Gastrocnemius medialis (tissue), 4 donors: ENCODE measurements at regions not wholly inside any gene's neighbourhood (a gene's known extent, or its start where the extent isn't known, plus 50 kb on each side); places are given as distances from the start of the nearest gene placed in this dataset.

Experiments
- ATAC-seq, 2 donors: fragments of 150-250 bp; one replicate each; pipeline ENCODE4 v1.9.1; 2016
- DNase-seq, 2 donors: peaks; one replicate each; pipeline ENCODE4 v3.0.0-alpha.2; 2019
- H3K27ac ChIP-seq, 4 donors: fragments of 200-600 bp; sonication (generic); 1 replicate in 1 of 4; 2 replicates in 3 of 4; pipeline ENCODE4 v1.5.1; 2016 to 2018; ENCODE audit warnings: mild to moderate bottlenecking in 2 of 4, moderate library complexity in 1 of 4
- H3K27me3 ChIP-seq, 3 donors: fragments of 200-600 bp; sonication (generic) in 2 of 3; 1 replicate in 1 of 3; 2 replicates in 2 of 3; pipeline versions ENCODE4 v1.5.1 to v1.6.0; 2016 to 2019; ENCODE audit warnings: mild to moderate bottlenecking in 1 of 3, moderate library complexity in 1 of 3
- H3K36me3 ChIP-seq, 2 donors: fragments of 200-600 bp; sonication (generic) in 1 of 2; one replicate each; pipeline ENCODE4 v1.5.1; 2017 to 2018
- H3K4me1 ChIP-seq, 2 donors: fragments of 200-600 bp; sonication (generic) in 1 of 2; one replicate each; pipeline ENCODE4 v1.5.1; 2016 to 2017; ENCODE audit warnings: mild to moderate bottlenecking in 2 of 2
- H3K4me3 ChIP-seq, 4 donors: fragments of 200-600 bp; sonication (generic) in 3 of 4; 1 replicate in 1 of 4; 2 replicates in 3 of 4; pipeline ENCODE4 v1.5.1; 2016 to 2019; ENCODE audit warnings: mild to moderate bottlenecking in 2 of 4
- H3K9me3 ChIP-seq, 3 donors: fragments of 200-600 bp; sonication (generic) in 2 of 3; 1 replicate in 1 of 3; 2 replicates in 2 of 3; pipeline ENCODE4 v1.5.1; 2016 to 2019
- POLR2A ChIP-seq, 2 donors: fragments of 450-650 bp; IDR thresholded peaks; one replicate each; pipeline ENCODE4 v1.6.1; 2017; ENCODE audit warnings: antibody characterized with exemption in 2 of 2, mild to moderate bottlenecking in 2 of 2, moderate library complexity in 2 of 2
- in situ Hi-C, 4 donors: fragments of 200-750 bp; cut with MboI; loops; one replicate each; pipeline versions ENCODE4 v1.15.0 to v1.8.0; 2017; ENCODE audit warnings: low sequenced_read_pairs in 4 of 4
- intact Hi-C: fragments of 100-400 bp; cut with DNase I; formaldehyde crosslinking; loops from one replicate; pipeline ENCODE4 v1.15.1; 2023; ENCODE audit warnings: low total_unique reads
- TF ChIP-seq, protein P1 (sequence below), 5 experiments: fragments of 450-650 bp in 3 of 5; fragments of 200-600 bp in 2 of 5; sonication (generic) in 2 of 5; IDR thresholded peaks in 4 of 5; conservative IDR thresholded peaks in 1 of 5; 1 replicate in 4 of 5; 2 replicates in 1 of 5; pipeline ENCODE4 v1.5.1; 2016 to 2019; ENCODE audit warnings: antibody characterized with exemption in 5 of 5, mild to moderate bottlenecking in 3 of 5, moderate library complexity in 3 of 5

DNA sequence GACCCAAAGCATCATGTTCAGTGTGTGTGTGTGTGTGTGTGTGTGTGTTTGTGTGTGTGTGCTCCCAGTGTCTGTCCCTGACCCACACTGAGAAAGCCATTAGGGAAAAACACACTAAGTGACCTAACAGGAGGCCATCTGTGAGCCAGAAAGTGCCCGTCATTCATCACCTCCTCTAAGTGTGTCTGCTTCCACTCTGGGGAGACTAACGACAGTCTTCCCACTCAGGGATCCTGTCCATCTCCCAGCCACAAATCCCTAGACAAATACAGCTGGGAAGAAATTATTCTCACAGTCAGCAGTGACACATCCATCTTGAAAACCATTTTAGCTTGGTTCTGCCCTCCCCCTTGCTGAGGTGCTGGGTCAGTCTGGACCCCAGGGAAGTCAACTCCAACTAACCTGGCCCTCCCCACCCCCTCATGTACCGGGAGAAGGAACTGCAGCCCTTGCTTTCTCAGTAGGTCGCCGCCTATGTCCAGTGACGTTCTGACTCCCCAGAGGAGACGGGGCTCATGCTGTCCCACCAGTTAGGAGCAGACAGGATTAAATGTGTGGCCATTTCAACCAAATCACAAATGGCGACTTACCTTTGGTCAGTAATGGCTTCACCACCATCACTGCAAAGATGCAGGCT is 296.5 kb upstream of the ZNF32 start:
- no peaks in the 10 kb centered on the region for H3K9me3 ChIP-seq
- intact Hi-C loops (no loop called here), in situ Hi-C loops (no loop called here)
- no peaks in the 10 kb centered on the region for H3K27me3 ChIP-seq
- no peak overlapping the region for H3K27ac ChIP-seq
- TF ChIP-seq, protein P1, sequence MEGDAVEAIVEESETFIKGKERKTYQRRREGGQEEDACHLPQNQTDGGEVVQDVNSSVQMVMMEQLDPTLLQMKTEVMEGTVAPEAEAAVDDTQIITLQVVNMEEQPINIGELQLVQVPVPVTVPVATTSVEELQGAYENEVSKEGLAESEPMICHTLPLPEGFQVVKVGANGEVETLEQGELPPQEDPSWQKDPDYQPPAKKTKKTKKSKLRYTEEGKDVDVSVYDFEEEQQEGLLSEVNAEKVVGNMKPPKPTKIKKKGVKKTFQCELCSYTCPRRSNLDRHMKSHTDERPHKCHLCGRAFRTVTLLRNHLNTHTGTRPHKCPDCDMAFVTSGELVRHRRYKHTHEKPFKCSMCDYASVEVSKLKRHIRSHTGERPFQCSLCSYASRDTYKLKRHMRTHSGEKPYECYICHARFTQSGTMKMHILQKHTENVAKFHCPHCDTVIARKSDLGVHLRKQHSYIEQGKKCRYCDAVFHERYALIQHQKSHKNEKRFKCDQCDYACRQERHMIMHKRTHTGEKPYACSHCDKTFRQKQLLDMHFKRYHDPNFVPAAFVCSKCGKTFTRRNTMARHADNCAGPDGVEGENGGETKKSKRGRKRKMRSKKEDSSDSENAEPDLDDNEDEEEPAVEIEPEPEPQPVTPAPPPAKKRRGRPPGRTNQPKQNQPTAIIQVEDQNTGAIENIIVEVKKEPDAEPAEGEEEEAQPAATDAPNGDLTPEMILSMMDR (IDR thresholded peaks at IDR 0.05 in 4 of 5, conservative IDR thresholded peaks at IDR 0.05 in 1 of 5): no peak
- peaks cover 0 to 4% of the 10 kb centered on the region in 2 donors for H3K4me1 ChIP-seq
- ATAC-seq (peak; percentile 18 to 30), DNase-seq (peak in 1 of 2 donors; percentile 3)
- no peak overlapping the region for H3K4me3 ChIP-seq
- H3K36me3 ChIP-seq: no peaks in the 10 kb centered on the region

DNA sequence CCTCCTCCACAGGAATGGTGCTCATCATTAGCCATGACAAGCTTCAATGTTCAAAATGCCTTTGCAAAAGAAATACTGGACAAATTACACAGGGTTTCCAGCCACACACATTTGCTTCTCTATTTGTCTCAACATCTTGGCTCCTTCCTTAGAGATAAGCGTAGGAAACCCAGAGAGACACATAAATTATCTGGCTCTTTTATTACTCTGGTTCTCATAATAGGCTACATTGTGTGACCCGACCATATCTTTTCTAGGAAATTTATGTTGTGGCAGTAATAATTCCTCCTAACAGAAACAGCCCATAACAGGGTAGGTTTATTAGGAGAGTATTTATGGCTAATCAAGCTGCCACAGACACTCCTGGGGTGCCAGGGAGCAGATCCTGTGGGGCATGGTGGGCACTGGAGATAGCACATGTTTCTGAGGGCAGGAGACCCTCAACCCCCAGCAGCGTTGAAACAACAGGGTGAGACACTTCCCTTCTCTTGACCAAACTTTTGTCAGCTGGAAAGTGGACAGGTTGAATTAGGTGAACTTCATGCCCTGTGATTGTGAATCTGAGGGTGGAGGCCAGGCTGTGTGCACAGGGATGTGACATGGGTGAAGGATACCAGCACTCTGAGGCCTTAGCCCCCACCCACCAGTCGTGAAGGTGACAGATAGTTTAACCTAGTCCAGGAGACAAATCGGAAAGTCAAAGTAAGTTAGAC is 295.9 kb upstream of the ZNF32 start:
- DNase-seq (no peak), ATAC-seq (no peak)
- Histone ChIP-seq H3K4me1 (peaks cover 0 to 4% of the 10 kb centered on the region in 2 donors), H3K36me3 (no peaks in the 10 kb centered on the region), H3K27me3 (no peaks in the 10 kb centered on the region), H3K27ac (no peak overlapping the region), H3K4me3 (no peak overlapping the region), H3K9me3 (no peaks in the 10 kb centered on the region)
- in situ Hi-C loops: no loop called here
- intact Hi-C loops: no loop called here
- TF ChIP-seq, protein P1 (IDR thresholded peaks at IDR 0.05 in 4 of 5, conservative IDR thresholded peaks at IDR 0.05 in 1 of 5): no peak
- TF ChIP-seq POLR2A (IDR thresholded peaks at IDR 0.05): no peak

DNA sequence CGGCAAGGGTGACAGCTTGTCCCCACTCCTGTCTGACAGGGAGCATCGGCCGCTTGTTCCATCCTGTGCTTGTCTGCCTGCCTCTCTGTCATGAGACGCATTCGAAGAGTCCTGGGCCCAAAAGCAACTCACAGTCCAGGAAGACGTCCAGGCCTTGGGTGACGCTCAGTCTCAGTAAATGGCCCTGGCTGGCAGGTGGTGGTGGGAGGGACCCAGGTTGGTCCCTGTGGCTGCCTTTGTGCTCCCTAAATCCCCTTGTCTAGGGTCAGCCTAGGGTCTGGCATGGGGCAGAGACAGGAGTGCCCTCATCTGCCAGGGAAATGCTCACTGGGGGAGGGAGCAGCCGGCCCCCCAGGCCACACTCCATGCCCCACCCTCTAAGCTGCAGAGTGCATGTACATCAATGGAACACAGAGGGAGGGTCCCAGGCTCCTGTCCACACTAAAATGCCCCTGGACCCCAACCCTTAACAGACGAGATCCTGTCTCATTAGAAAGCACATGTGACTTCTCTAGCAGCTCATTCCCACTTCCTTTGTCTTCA is 295.2 kb upstream of the ZNF32 start:
- ATAC-seq: no peak
- H3K27me3 ChIP-seq: no peaks in the 10 kb centered on the region
- no peaks in the 10 kb centered on the region for H3K36me3 ChIP-seq

DNA sequence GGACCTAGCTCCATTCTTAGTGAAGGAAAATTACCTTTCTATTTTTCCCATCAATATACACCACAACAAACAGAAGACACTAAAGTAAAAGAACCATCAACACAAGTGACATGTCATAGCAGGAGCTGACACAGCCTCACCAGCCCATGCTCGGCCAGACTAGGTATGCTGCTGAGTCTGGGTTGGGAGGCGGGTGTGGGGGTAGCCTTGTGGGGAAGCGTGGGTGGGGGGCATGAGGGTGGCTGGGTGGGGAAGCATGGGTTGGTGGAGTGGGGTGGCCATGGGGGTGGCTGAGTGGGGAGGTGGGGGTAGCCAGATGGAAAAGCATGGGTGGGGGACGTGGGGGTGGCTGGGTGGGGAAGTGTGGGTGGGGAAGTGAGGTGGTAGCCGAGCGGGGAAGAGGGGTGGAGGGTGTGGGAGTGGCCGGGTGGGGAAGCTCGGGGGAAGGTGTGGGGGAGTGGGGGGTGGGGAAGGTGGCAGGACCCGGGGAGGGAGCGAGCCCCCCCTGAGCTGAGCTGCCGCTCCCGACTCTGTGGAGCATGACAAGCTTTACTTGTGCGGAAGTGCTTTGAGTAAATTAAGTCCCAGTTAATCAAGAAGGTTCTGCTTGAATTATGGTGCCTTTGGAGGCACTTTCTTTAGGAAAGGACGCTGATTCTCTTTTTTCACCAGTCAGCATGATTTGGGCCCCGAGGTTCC is 294.6 kb upstream of the ZNF32 start:
- H3K27ac ChIP-seq: no peak overlapping the region
- DNase-seq (no peak), ATAC-seq (no peak)
- no peak overlapping the region for H3K4me3 ChIP-seq
- H3K36me3 ChIP-seq: no peaks in the 10 kb centered on the region
- intact Hi-C loops: no loop called here
- TF ChIP-seq, protein P1 (IDR thresholded peaks at IDR 0.05 in 4 of 5, conservative IDR thresholded peaks at IDR 0.05 in 1 of 5): no peak
- no peak for TF ChIP-seq POLR2A (IDR thresholded peaks at IDR 0.05)
- H3K27me3 ChIP-seq: no peaks in the 10 kb centered on the region
- no peaks in the 10 kb centered on the region for H3K9me3 ChIP-seq
- in situ Hi-C loops: no loop called here
- H3K4me1 ChIP-seq: peaks cover 0 to 4% of the 10 kb centered on the region in 2 donors

More for the DNA sequence above, 295.2 kb upstream of the ZNF32 start:
- Histone ChIP-seq H3K4me3 (no peak overlapping the region), H3K27ac (no peak overlapping the region), H3K9me3 (no peaks in the 10 kb centered on the region), H3K4me1 (peaks cover 0 to 4% of the 10 kb centered on the region in 2 donors)
- no peak for TF ChIP-seq POLR2A (IDR thresholded peaks at IDR 0.05)
- TF ChIP-seq, protein P1 (IDR thresholded peaks at IDR 0.05 in 4 of 5, conservative IDR thresholded peaks at IDR 0.05 in 1 of 5): no peak
- in situ Hi-C loops (no loop called here), intact Hi-C loops (no loop called here)
- DNase-seq: no peak
